SK-N-SH treated with all-trans-retinoic acid at 6 μM for 48 hours (cell line): ENCODE measurements at regions not wholly inside any gene's neighbourhood (a gene's known extent, or its start where the extent isn't known, plus 50 kb on each side); places are given as distances from the start of the nearest gene placed in this dataset.

ENCODE experiments used
- OSR1 ChIP-seq: fragments of 250-450 bp; sonication (Bioruptor Pico); IDR thresholded peaks from 2 replicates; pipeline ENCODE4 v1.8.0; 2022; ENCODE audit warnings: moderate library complexity, mild to moderate bottlenecking, inconsistent platforms
- TF ChIP-seq, protein P1 (sequence below): fragments of 250-450 bp; sonication (Bioruptor Pico); IDR thresholded peaks from 2 replicates; pipeline ENCODE4 v1.5.0; 2020; ENCODE audit warnings: mild to moderate bottlenecking, moderate library complexity

GRCh38 chr2:107338059-107338458 is 452.1 kb upstream of the ST6GAL2 start:
- no peak for TF ChIP-seq OSR1 (CRISPR knock-in tag)
- TF ChIP-seq, protein P1, sequence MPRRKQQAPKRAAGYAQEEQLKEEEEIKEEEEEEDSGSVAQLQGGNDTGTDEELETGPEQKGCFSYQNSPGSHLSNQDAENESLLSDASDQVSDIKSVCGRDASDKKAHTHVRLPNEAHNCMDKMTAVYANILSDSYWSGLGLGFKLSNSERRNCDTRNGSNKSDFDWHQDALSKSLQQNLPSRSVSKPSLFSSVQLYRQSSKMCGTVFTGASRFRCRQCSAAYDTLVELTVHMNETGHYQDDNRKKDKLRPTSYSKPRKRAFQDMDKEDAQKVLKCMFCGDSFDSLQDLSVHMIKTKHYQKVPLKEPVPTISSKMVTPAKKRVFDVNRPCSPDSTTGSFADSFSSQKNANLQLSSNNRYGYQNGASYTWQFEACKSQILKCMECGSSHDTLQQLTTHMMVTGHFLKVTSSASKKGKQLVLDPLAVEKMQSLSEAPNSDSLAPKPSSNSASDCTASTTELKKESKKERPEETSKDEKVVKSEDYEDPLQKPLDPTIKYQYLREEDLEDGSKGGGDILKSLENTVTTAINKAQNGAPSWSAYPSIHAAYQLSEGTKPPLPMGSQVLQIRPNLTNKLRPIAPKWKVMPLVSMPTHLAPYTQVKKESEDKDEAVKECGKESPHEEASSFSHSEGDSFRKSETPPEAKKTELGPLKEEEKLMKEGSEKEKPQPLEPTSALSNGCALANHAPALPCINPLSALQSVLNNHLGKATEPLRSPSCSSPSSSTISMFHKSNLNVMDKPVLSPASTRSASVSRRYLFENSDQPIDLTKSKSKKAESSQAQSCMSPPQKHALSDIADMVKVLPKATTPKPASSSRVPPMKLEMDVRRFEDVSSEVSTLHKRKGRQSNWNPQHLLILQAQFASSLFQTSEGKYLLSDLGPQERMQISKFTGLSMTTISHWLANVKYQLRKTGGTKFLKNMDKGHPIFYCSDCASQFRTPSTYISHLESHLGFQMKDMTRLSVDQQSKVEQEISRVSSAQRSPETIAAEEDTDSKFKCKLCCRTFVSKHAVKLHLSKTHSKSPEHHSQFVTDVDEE (CRISPR knock-in tag) = no peak
